C4-2B (cell line): ENCODE measurements at regions not wholly inside any gene's neighbourhood (a gene's known extent, or its start where the extent isn't known, plus 50 kb on each side); places are given as distances from the start of the nearest gene placed in this dataset.

Experiments used
- ZFX ChIP-seq: fragments of 450-650 bp; IDR thresholded peaks from 2 replicates; pipeline ENCODE4 v1.6.1; 2017
- TF ChIP-seq, protein P1 (sequence below): fragments of 450-650 bp; conservative IDR thresholded peaks from 2 replicates; pipeline ENCODE4 v1.5.1; 2017; ENCODE audit warnings: mild to moderate bottlenecking

DNA sequence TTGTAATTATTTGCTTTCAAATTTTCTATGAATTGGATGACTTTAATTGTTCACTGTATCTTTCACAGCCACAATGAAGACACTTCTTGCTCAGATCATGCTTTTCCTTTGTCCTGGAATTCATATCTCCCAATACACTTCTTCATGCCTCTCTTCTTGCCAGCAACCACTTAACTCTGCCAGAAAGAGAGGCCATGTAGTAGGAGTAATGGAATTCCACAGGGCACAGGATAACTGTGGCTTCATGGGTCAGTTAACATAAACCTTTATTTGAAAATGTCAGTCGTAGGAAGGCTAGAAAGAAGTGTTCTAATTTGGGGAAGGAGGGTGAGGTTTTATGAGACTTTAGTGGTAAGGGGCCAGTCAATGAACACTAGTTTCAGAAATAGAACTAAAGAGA is 190.3 kb downstream of the TMEM167A start:
- TF ChIP-seq, protein P1, sequence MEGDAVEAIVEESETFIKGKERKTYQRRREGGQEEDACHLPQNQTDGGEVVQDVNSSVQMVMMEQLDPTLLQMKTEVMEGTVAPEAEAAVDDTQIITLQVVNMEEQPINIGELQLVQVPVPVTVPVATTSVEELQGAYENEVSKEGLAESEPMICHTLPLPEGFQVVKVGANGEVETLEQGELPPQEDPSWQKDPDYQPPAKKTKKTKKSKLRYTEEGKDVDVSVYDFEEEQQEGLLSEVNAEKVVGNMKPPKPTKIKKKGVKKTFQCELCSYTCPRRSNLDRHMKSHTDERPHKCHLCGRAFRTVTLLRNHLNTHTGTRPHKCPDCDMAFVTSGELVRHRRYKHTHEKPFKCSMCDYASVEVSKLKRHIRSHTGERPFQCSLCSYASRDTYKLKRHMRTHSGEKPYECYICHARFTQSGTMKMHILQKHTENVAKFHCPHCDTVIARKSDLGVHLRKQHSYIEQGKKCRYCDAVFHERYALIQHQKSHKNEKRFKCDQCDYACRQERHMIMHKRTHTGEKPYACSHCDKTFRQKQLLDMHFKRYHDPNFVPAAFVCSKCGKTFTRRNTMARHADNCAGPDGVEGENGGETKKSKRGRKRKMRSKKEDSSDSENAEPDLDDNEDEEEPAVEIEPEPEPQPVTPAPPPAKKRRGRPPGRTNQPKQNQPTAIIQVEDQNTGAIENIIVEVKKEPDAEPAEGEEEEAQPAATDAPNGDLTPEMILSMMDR: no peak
- no peak for TF ChIP-seq ZFX
